B cell (primary cell): ENCODE measurements at regions not wholly inside any gene's neighbourhood (a gene's known extent, or its start where the extent isn't known, plus 50 kb on each side); places are given as distances from the start of the nearest gene placed in this dataset.

Source experiments
- ATAC-seq: fragments of 200-7000 bp; cut with Tn5 transposase; one replicate; pipeline ENCODE4 v1.10.0; 2021; ENCODE audit warnings: low read depth, mild to moderate bottlenecking, moderate number of reproducible peaks, moderate library complexity
- CTCF ChIA-PET: fragments of 350-600 bp; sonication (Branson Sonifier 250); formaldehyde crosslinking; loops from one replicate; lab custom pipeline; 2021; ENCODE audit warnings: antibody characterized with exemption, inconsistent platforms; lab: Charles Lee
- POLR2A ChIA-PET: fragments of 350-600 bp; sonication (Branson Sonifier 250); formaldehyde crosslinking; loops from one replicate; lab custom pipeline; 2021; ENCODE audit warnings: antibody characterized with exemption; lab: Charles Lee
- DNase-seq: peaks from one replicate; pipeline ENCODE4 v3.0.0; 2013
- H2AFZ ChIP-seq: 2 replicates; pipeline ENCODE4 v1.6.1; 2012; ENCODE audit warnings: mild to moderate bottlenecking, low read depth, low read length; ENCODE audit not compliant: insufficient read depth, poor library complexity, severe bottlenecking
- H3K27ac ChIP-seq, 2 donors: 1 replicate in 1 of 2; 2 replicates in 1 of 2; pipeline ENCODE4 v1.5.1; 2012 to 2013; ENCODE audit warnings: low read length in 2 of 2, mild to moderate bottlenecking in 2 of 2, moderate library complexity in 1 of 2
- H3K27me3 ChIP-seq, 4 experiments: fragments of 200-600 bp in 1 of 4; sonication (generic) in 1 of 4; replicated peaks in 1 of 4; 1 replicate in 2 of 4; 2 replicates in 2 of 4; pipeline versions ENCODE4 v1.6.1 to v1.7.0; 2013 to 2016; ENCODE audit warnings: low read length in 3 of 4, mild to moderate bottlenecking in 2 of 4, mixed read lengths in 1 of 4, moderate library complexity in 1 of 4; ENCODE audit not compliant: insufficient read depth in 4 of 4, control insufficient read depth in 3 of 4; ENCODE audit errors: control extremely low read depth in 1 of 4
- H3K36me3 ChIP-seq, 2 experiments: replicated peaks in 1 of 2; 1 replicate in 1 of 2; 2 replicates in 1 of 2; pipeline versions ENCODE4 v1.6.1 to v1.7.1; 2013; ENCODE audit warnings: low read length in 1 of 2; ENCODE audit not compliant: insufficient read depth in 2 of 2, control insufficient read depth in 1 of 2; ENCODE audit errors: control extremely low read depth in 1 of 2, extremely low read depth in 1 of 2
- H3K4me1 ChIP-seq, 2 donors: fragments of 200-600 bp in 1 of 2; sonication (generic) in 1 of 2; 1 replicate in 1 of 2; 2 replicates in 1 of 2; pipeline versions ENCODE4 v1.5.1 to v1.6.1; 2013 to 2017; ENCODE audit warnings: low read length in 2 of 2; ENCODE audit not compliant: control insufficient read depth in 2 of 2, insufficient read depth in 2 of 2
- H3K4me2 ChIP-seq: replicated peaks from 2 replicates; pipeline ENCODE3; 2012; ENCODE audit warnings: mild to moderate bottlenecking, low read depth, low read length; ENCODE audit not compliant: poor library complexity, severe bottlenecking
- H3K4me3 ChIP-seq, 5 experiments: fragments of 200-600 bp in 1 of 5; sonication (generic) in 1 of 5; 1 replicate in 3 of 5; 2 replicates in 2 of 5; pipeline versions ENCODE4 v1.5.1 to v1.7.0; 2011 to 2016; ENCODE audit warnings: low read length in 4 of 5, mild to moderate bottlenecking in 4 of 5, low read depth in 2 of 5, control low read depth in 1 of 5, moderate library complexity in 1 of 5; ENCODE audit not compliant: insufficient read depth in 1 of 5; ENCODE audit errors: control extremely low read depth in 1 of 5, extremely low read depth in 1 of 5
- H3K79me2 ChIP-seq: fragments of 200-600 bp; sonication (generic); one replicate; pipeline ENCODE4 v1.6.0; 2016; ENCODE audit warnings: low read length; ENCODE audit not compliant: control insufficient read depth, insufficient read depth
- H3K9ac ChIP-seq: fragments of 200-600 bp; sonication (generic); 2 replicates; pipeline ENCODE4 v1.6.1; 2017; ENCODE audit warnings: mild to moderate bottlenecking, low read length, moderate library complexity
- H3K9me3 ChIP-seq, 3 donors: one replicate each; pipeline versions ENCODE4 v1.6.1 to v1.7.1; 2013; ENCODE audit warnings: low read length in 2 of 3; ENCODE audit not compliant: control insufficient read depth in 2 of 3, insufficient read depth in 1 of 3; ENCODE audit errors: control extremely low read depth in 1 of 3
- H4K20me1 ChIP-seq: 2 replicates; pipeline ENCODE4 v1.6.0; 2012; ENCODE audit warnings: mild to moderate bottlenecking, low read length; ENCODE audit not compliant: insufficient read depth, control insufficient read depth, poor library complexity, severe bottlenecking
- H3K27ac Mint-ChIP-seq: one replicate; pipeline ENCODE4 v1.8.0; 2021; ENCODE audit warnings: mixed read lengths
- H3K27me3 Mint-ChIP-seq: one replicate; pipeline ENCODE4 v1.8.0; 2021; ENCODE audit warnings: mixed read lengths
- H3K4me1 Mint-ChIP-seq: one replicate; pipeline ENCODE4 v1.8.0; 2021; ENCODE audit warnings: mixed read lengths
- H3K4me3 Mint-ChIP-seq: one replicate; pipeline ENCODE4 v1.8.0; 2021; ENCODE audit warnings: mixed read lengths
- H3K9me3 Mint-ChIP-seq: one replicate; pipeline ENCODE4 v1.8.0; 2022; ENCODE audit warnings: mixed read lengths; ENCODE audit not compliant: insufficient read depth
- EZH2 ChIP-seq: IDR thresholded peaks from 2 replicates; pipeline ENCODE4 v1.6.1; 2012; ENCODE audit warnings: borderline replicate concordance, low read depth, mild to moderate bottlenecking, moderate library complexity, low read length; ENCODE audit not compliant: insufficient read depth, poor library complexity, severe bottlenecking
- WGBS: methylation state at CpG from one replicate; pipeline ENCODE4 v1.1.5; 2013; ENCODE audit warnings: missing lambda C conversion rate; ENCODE audit not compliant: insufficient coverage; 5-methylcytosine and 5-hydroxymethylcytosine counted together
- intact Hi-C: fragments of 100-400 bp; cut with micrococcal nuclease; formaldehyde crosslinking; loops from one replicate; pipeline ENCODE4 v1.10.0; 2022
- TF ChIP-seq, protein P1 (sequence below): fragments of 200-600 bp; IDR thresholded peaks from one replicate; pipeline ENCODE4 v1.8.0; 2022; ENCODE audit warnings: antibody characterized with exemption, mild to moderate bottlenecking

DNA sequence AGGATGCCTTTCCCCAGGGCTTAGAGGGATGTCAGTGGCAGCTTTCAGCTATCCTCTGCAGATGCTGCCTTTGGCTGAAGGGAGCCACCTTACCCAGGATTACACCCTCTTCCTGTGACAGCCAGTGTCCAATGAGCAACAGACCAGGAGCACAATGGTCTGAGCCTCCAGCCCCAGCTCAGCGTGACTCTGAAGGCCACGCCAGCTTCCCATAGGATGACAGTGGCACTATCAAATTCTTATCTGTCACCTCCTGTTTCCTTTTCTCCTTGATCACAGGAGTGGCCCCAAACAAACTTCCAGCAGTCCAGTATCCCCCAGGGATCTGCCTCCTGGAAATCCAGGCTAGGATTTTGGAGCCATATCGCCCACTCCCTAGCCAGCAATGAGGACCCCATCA lies 226.9 kb downstream of the SETD4 start:
- peaks cover 21% of the 10 kb centered on the region for H3K27me3 Mint-ChIP-seq
- H3K4me3 ChIP-seq, result no peak overlapping the region
- no peaks in the 10 kb centered on the region for H3K9me3 ChIP-seq
- no peaks in the 10 kb centered on the region for H3K4me1 ChIP-seq
- no peak overlapping the region for H3K4me3 Mint-ChIP-seq
- no peak overlapping the region for H2AFZ ChIP-seq
- WGBS, result 96% methylated on average over 3 of the region's 3 CpGs
- no peak overlapping the region for H3K27ac ChIP-seq
- H3K36me3 ChIP-seq, result no peaks in the 10 kb centered on the region
- H3K4me1 Mint-ChIP-seq, result no peaks in the 10 kb centered on the region
- no peak for DNase-seq
- ChIA-PET POLR2A (no interaction called here), CTCF (no interaction called here)
- H4K20me1 ChIP-seq, result no peaks in the 10 kb centered on the region
- H3K4me2 ChIP-seq, result no peak overlapping the region
- H3K27ac Mint-ChIP-seq, result no peak overlapping the region
- H3K9ac ChIP-seq, result no peak overlapping the region
- H3K9me3 Mint-ChIP-seq, result no peaks in the 10 kb centered on the region
- TF ChIP-seq, protein P1, sequence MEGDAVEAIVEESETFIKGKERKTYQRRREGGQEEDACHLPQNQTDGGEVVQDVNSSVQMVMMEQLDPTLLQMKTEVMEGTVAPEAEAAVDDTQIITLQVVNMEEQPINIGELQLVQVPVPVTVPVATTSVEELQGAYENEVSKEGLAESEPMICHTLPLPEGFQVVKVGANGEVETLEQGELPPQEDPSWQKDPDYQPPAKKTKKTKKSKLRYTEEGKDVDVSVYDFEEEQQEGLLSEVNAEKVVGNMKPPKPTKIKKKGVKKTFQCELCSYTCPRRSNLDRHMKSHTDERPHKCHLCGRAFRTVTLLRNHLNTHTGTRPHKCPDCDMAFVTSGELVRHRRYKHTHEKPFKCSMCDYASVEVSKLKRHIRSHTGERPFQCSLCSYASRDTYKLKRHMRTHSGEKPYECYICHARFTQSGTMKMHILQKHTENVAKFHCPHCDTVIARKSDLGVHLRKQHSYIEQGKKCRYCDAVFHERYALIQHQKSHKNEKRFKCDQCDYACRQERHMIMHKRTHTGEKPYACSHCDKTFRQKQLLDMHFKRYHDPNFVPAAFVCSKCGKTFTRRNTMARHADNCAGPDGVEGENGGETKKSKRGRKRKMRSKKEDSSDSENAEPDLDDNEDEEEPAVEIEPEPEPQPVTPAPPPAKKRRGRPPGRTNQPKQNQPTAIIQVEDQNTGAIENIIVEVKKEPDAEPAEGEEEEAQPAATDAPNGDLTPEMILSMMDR, result no peak
- no peak for TF ChIP-seq EZH2
- intact Hi-C loops, result no loop called here
- no peaks in the 10 kb centered on the region for H3K27me3 ChIP-seq
- H3K79me2 ChIP-seq, result no peaks in the 10 kb centered on the region
- ATAC-seq, result no peak

DNA sequence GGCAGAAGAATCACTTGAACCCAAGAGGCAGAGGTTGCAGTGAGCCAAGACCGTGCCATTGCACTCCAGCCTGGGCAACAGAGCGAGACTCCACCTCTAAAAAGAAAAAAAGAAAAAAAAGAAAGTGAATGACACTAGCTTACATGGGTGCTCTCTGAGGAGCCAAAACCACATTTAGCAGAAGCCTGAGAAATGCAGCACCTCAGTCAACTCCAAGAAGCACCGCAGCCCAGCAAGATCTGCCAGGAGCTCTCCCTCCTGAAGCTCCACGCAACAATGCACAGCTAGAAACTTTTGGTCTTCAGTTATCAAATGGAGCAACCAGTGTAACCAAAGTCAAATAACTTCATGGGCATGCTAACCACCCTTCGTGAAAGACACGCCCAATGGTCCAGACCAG lies 229.1 kb downstream of the SETD4 start:
- no peak overlapping the region for H3K27ac ChIP-seq
- Mint-ChIP-seq H3K27ac (no peak overlapping the region), H3K27me3 (peaks cover 23% of the 10 kb centered on the region), H3K4me3 (no peak overlapping the region), H3K4me1 (no peaks in the 10 kb centered on the region), H3K9me3 (no peaks in the 10 kb centered on the region)
- H3K4me2 ChIP-seq, result no peak overlapping the region
- TF ChIP-seq, protein P1, result no peak
- TF ChIP-seq EZH2, result no peak
- no peaks in the 10 kb centered on the region for H3K36me3 ChIP-seq
- H3K27me3 ChIP-seq, result no peaks in the 10 kb centered on the region
- 100% methylated on average over 5 of the region's 6 CpGs for WGBS
- no peak overlapping the region for H3K9ac ChIP-seq
- DNase-seq (no peak), ATAC-seq (no peak)
- H4K20me1 ChIP-seq, result no peaks in the 10 kb centered on the region
- POLR2A ChIA-PET, result no interaction called here
- H2AFZ ChIP-seq, result no peak overlapping the region
- H3K4me1 ChIP-seq, result no peaks in the 10 kb centered on the region
- CTCF ChIA-PET, result interaction anchor here (1.1 to 1.5 kb wide), 2 partner anchors 9 to 1086 kb away, joined by 3 to 5 read pairs; no protein-coding TSS in a partner anchor
- no peak overlapping the region for H3K4me3 ChIP-seq
- intact Hi-C loops, result no loop called here
- H3K79me2 ChIP-seq, result no peaks in the 10 kb centered on the region
- H3K9me3 ChIP-seq, result no peaks in the 10 kb centered on the region
